Retinal pigment epithelial cell (primary cell): ENCODE measurements at regions not wholly inside any gene's neighbourhood (a gene's known extent, or its start where the extent isn't known, plus 50 kb on each side); places are given as distances from the start of the nearest gene placed in this dataset.

ENCODE experiments used
- DNase-seq: peaks from one replicate; pipeline ENCODE4 v3.0.0-alpha.2; 2010; ENCODE audit warnings: low read depth
- H3K4me3 ChIP-seq: 2 replicates; pipeline ENCODE4 v1.5.1; 2011; ENCODE audit warnings: mild to moderate bottlenecking, low read length, control low read depth, moderate library complexity
- CTCF ChIP-seq: conservative IDR thresholded peaks from 2 replicates; pipeline ENCODE4 v1.5.1; 2011; ENCODE audit warnings: low read depth, low read length, control low read depth, inconsistent platforms

DNA sequence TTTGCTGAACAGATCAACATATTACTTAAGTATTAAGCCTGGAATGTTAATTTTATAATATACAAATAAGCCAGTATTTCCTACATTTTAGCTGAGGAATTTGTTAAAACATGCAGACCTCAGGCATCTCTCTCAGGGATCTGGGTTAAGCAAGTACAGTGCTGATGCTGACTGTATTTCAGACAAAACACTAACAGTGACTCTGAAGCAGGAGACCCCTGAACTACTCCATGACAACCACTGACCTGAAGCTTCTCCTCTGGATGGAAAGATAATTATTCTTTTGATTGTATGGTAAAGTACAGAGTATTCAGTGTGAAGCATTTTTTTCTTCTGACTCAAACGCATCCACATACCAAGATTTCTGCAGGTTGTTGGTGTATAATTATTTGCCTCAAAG, 680.8 kb downstream of the LIG4 start:
- no peak overlapping the region for H3K4me3 ChIP-seq
- TF ChIP-seq CTCF, result no peak
- DNase-seq, result no peak

GRCh38 chr13:107531816-107532215, 683.5 kb downstream of the LIG4 start:
- no peak for DNase-seq
- TF ChIP-seq CTCF, result no peak

GRCh38 chr13:107531180-107531579, 684.2 kb downstream of the LIG4 start:
- no peak for TF ChIP-seq CTCF

More at GRCh38 chr13:107531816-107532215, 683.5 kb downstream of the LIG4 start:
- no peak overlapping the region for H3K4me3 ChIP-seq

DNA sequence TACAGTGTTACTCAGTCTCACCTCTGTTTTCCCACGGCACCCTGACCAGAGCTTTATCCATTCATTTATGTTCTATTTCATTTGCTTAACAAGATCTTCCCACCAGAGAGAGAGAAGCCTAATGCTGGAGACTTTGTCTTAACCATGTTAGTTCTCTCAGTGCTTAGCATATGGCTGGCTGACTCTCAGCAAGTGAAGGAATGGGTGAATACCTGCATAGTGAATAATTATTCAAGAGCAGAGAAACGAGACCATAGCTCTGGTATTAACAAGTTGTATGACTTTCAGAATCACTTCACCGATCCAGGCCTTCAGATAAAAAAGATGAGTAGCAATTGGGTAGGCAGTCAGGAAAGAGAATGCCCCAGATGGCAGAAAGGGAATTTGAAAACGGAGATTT, 686.3 kb downstream of the LIG4 start:
- TF ChIP-seq CTCF, result no peak
- no peak overlapping the region for H3K4me3 ChIP-seq
- no peak for DNase-seq

More at GRCh38 chr13:107531180-107531579, 684.2 kb downstream of the LIG4 start:
- no peak overlapping the region for H3K4me3 ChIP-seq
- DNase-seq, result no peak

- no peak for DNase-seq
- TF ChIP-seq CTCF, result no peak
- H3K4me3 ChIP-seq, result no peak overlapping the region
Measured at GRCh38 chr13:107518780-107519179, 696.6 kb downstream of the LIG4 start.

- H3K4me3 ChIP-seq, result no peak overlapping the region
- no peak for TF ChIP-seq CTCF
- no peak for DNase-seq
Measured at GRCh38 chr13:107518292-107518691, 697.0 kb downstream of the LIG4 start.

DNA sequence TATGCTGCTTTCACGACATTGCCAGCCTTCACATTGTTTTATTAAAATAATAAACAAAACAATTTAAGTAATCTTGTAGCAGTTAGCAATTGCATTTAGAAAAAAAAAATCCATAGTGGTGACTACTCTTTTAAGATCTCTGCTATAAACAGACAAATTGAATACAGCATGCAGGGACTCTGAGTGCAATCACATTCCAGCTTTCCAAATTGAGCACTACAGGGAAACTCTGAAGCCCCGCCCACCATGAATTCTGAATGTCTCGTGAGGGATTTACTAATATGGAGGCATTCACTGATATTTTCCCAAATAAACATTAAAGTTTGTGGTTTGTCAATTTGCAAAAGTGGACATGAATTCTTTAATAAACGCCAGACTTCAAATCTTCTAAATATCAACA, 698.8 kb downstream of the LIG4 start:
- H3K4me3 ChIP-seq, result no peak overlapping the region
- no peak for TF ChIP-seq CTCF
- DNase-seq, result no peak
